H1 (cell line): ENCODE measurements at regions not wholly inside any gene's neighbourhood (a gene's known extent, or its start where the extent isn't known, plus 50 kb on each side); places are given as distances from the start of the nearest gene placed in this dataset.

Source experiments
- CTCF ChIA-PET: fragments of 300-600 bp; sonication (Branson Sonifier 250); formaldehyde crosslinking; loops from one replicate; lab custom pipeline; 2021; ENCODE audit not compliant: partially characterized antibody; lab: Charles Lee
- POLR2A ChIA-PET: fragments of 300-600 bp; sonication (Branson Sonifier 250); formaldehyde crosslinking; loops from one replicate; lab custom pipeline; 2021; ENCODE audit warnings: inconsistent platforms; ENCODE audit not compliant: partially characterized antibody; lab: Charles Lee
- DNase-seq, 2 experiments: peaks; one replicate each; pipeline versions ENCODE4 v3.0.0 to v3.0.0-alpha.2; 2010 to 2022; ENCODE audit warnings: low spot score in 2 of 2, low read depth in 1 of 2, mixed read lengths in 1 of 2
- FAIRE-seq: peaks from 2 replicates; lab custom pipeline; 2011; peaks lifted over from hg19 to GRCh38; lab: Jason Lieb, UNC
- H2AFZ ChIP-seq: 2 replicates; pipeline ENCODE4 v1.8.1; 2012; ENCODE audit warnings: low read length, inconsistent platforms
- H2AK5ac ChIP-seq: 2 replicates; pipeline ENCODE4 v1.6.1; 2013; ENCODE audit warnings: low read depth, low read length
- H2BK120ac ChIP-seq: replicated peaks from 2 replicates; pipeline ENCODE3; 2013; ENCODE audit warnings: low read depth, low read length, inconsistent platforms
- H2BK12ac ChIP-seq: 2 replicates; pipeline ENCODE4 v1.6.1; 2013; ENCODE audit warnings: low read depth, low read length
- H2BK15ac ChIP-seq: 2 replicates; pipeline ENCODE4 v1.6.1; 2013; ENCODE audit warnings: low read length
- H2BK20ac ChIP-seq: 2 replicates; pipeline ENCODE4 v1.6.1; 2013; ENCODE audit warnings: low read length
- H2BK5ac ChIP-seq: 2 replicates; pipeline ENCODE4 v1.6.1; 2013; ENCODE audit warnings: low read depth, low read length
- H3K14ac ChIP-seq: 2 replicates; pipeline ENCODE4 v1.6.1; 2013; ENCODE audit warnings: inconsistent platforms; ENCODE audit not compliant: insufficient read length
- H3K18ac ChIP-seq: 2 replicates; pipeline ENCODE4 v1.6.1; 2013; ENCODE audit warnings: low read length; ENCODE audit errors: extremely low read depth
- H3K23ac ChIP-seq: 2 replicates; pipeline ENCODE4 v1.6.1; 2013; ENCODE audit warnings: inconsistent platforms; ENCODE audit not compliant: insufficient read length
- H3K23me2 ChIP-seq: 2 replicates; pipeline ENCODE4 v1.6.1; 2013; ENCODE audit warnings: low read depth, low read length
- H3K27ac ChIP-seq: 2 replicates; pipeline ENCODE4 v1.6.1; 2011; ENCODE audit warnings: low read depth, low read length, inconsistent platforms
- H3K27me3 ChIP-seq, 4 experiments: replicated peaks in 1 of 4; 1 replicate in 1 of 4; 2 replicates in 3 of 4; pipeline versions ENCODE4 v1.6.1 to v1.8.1; 2011 to 2013; ENCODE audit warnings: low read length in 3 of 4, mild to moderate bottlenecking in 3 of 4, inconsistent platforms in 2 of 4, mixed read lengths in 2 of 4, moderate library complexity in 1 of 4; ENCODE audit not compliant: control insufficient read depth in 3 of 4, insufficient read depth in 3 of 4; ENCODE audit errors: extremely low read depth in 1 of 4
- H3K36me3 ChIP-seq, 4 experiments: 2 replicates each; pipeline versions ENCODE4 v1.6.1 to v1.8.1; 2011 to 2013; ENCODE audit warnings: mild to moderate bottlenecking in 4 of 4, low read length in 3 of 4, moderate library complexity in 2 of 4, control low read depth in 1 of 4, inconsistent platforms in 1 of 4; ENCODE audit not compliant: insufficient read depth in 4 of 4, control insufficient read depth in 2 of 4
- H3K4ac ChIP-seq: replicated peaks from 2 replicates; pipeline ENCODE3; 2013; ENCODE audit warnings: low read length, low read depth, mixed read lengths, inconsistent platforms; ENCODE audit not compliant: insufficient read length
- H3K4me1 ChIP-seq, 4 experiments: replicated peaks in 1 of 4; 1 replicate in 1 of 4; 2 replicates in 3 of 4; pipeline versions ENCODE4 v1.6.1 to v1.8.1; 2011 to 2013; ENCODE audit warnings: low read length in 3 of 4, inconsistent platforms in 2 of 4, mixed read lengths in 1 of 4; ENCODE audit not compliant: insufficient read depth in 4 of 4, control insufficient read depth in 3 of 4
- H3K4me2 ChIP-seq, 2 experiments: 2 replicates each; pipeline versions ENCODE4 v1.6.1 to v1.8.1; 2011 to 2013; ENCODE audit warnings: low read depth in 2 of 2, low read length in 2 of 2, control low read depth in 1 of 2, inconsistent platforms in 1 of 2, mild to moderate bottlenecking in 1 of 2; ENCODE audit not compliant: insufficient read depth in 1 of 2
- H3K4me3 ChIP-seq, 4 experiments: fragments of 200-600, 300-600 bp in 1 of 4; sonication (generic), shearing (Covaris generic), sonication (Bioruptor Twin) in 1 of 4; 2 replicates each; pipeline versions ENCODE4 v1.5.1 to v1.8.1; 2011 to 2016; ENCODE audit warnings: low read length in 4 of 4, low read depth in 3 of 4, control low read depth in 2 of 4, inconsistent platforms in 2 of 4, mild to moderate bottlenecking in 2 of 4, mixed read lengths in 1 of 4, moderate library complexity in 1 of 4; ENCODE audit not compliant: insufficient read depth in 2 of 4; ENCODE audit errors: extremely low read depth in 1 of 4
- H3K56ac ChIP-seq: replicated peaks from 2 replicates; pipeline ENCODE3; 2013; ENCODE audit warnings: low read depth, mild to moderate bottlenecking, mixed read lengths, low read length, inconsistent platforms; ENCODE audit not compliant: insufficient read length
- H3K79me1 ChIP-seq: 2 replicates; pipeline ENCODE4 v1.6.1; 2013; ENCODE audit warnings: low read depth, low read length, control low read depth
- H3K79me2 ChIP-seq, 2 experiments: 2 replicates each; pipeline versions ENCODE4 v1.6.1 to v1.8.1; 2012 to 2013; ENCODE audit warnings: low read length in 2 of 2, mild to moderate bottlenecking in 2 of 2, inconsistent platforms in 1 of 2; ENCODE audit not compliant: insufficient read depth in 2 of 2, control insufficient read depth in 1 of 2
- H3K9ac ChIP-seq, 4 experiments: replicated peaks in 1 of 4; 1 replicate in 1 of 4; 2 replicates in 3 of 4; pipeline versions ENCODE4 v1.6.1 to v1.8.1; 2011 to 2013; ENCODE audit warnings: low read depth in 3 of 4, low read length in 3 of 4, control low read depth in 2 of 4, mild to moderate bottlenecking in 2 of 4, moderate library complexity in 2 of 4, inconsistent platforms in 1 of 4; ENCODE audit errors: extremely low read depth in 1 of 4
- H3K9me3 ChIP-seq, 2 experiments: 2 replicates each; pipeline versions ENCODE4 v1.6.1 to v1.8.1; 2012 to 2013; ENCODE audit warnings: mild to moderate bottlenecking in 2 of 2, moderate library complexity in 2 of 2, control low read depth in 1 of 2, inconsistent platforms in 1 of 2, low read depth in 1 of 2, low read length in 1 of 2, mixed read lengths in 1 of 2; ENCODE audit not compliant: insufficient read depth in 2 of 2
- H4K20me1 ChIP-seq, 2 experiments: replicated peaks in 1 of 2; 2 replicates each; pipeline versions ENCODE3 to v1.8.1; 2011 to 2013; ENCODE audit warnings: inconsistent platforms in 2 of 2, low read length in 2 of 2, mild to moderate bottlenecking in 1 of 2; ENCODE audit not compliant: insufficient read depth in 2 of 2, control insufficient read depth in 1 of 2
- H4K5ac ChIP-seq: 2 replicates; pipeline ENCODE4 v1.6.1; 2013; ENCODE audit warnings: low read length, low read depth, mixed read lengths, inconsistent platforms; ENCODE audit not compliant: insufficient read length
- H4K8ac ChIP-seq: 2 replicates; pipeline ENCODE4 v1.8.0; 2013; ENCODE audit warnings: mild to moderate bottlenecking, moderate library complexity, low read length, inconsistent platforms; ENCODE audit not compliant: insufficient read depth; ENCODE audit errors: extremely low read depth
- H4K91ac ChIP-seq: replicated peaks from 2 replicates; pipeline ENCODE3; 2013; ENCODE audit warnings: low read length, mixed read lengths, inconsistent platforms; ENCODE audit not compliant: insufficient read length
- TEAD4 ChIP-seq: IDR thresholded peaks from 2 replicates; pipeline ENCODE4 v1.6.1; 2012; ENCODE audit warnings: low read depth, low read length, inconsistent platforms, mixed read lengths
- WGBS, 2 experiments: shearing (Covaris generic) in 1 of 2; methylation state at CpG; one replicate each; pipeline versions ENCODE4 v1.1.6 to v1.1.7; 2013 to 2015; ENCODE audit warnings: low lambda C conversion rate in 2 of 2, mixed read lengths in 2 of 2, inconsistent platforms in 1 of 2, low coverage in 1 of 2, missing lambda C conversion rate in 1 of 2; ENCODE audit not compliant: insufficient replicate concordance in 2 of 2, insufficient coverage in 1 of 2, insufficient read length in 1 of 2; ENCODE audit errors: extremely low coverage in 1 of 2, missing lambda C conversion rate in 1 of 2; 5-methylcytosine and 5-hydroxymethylcytosine counted together

GRCh38 chr6:16004934-16005679 lies 123.8 kb upstream of the MYLIP start:
- Histone ChIP-seq H3K27ac (no peak overlapping the region), H3K27me3 (no peaks in the 10 kb centered on the region), H3K36me3 (no peaks in the 10 kb centered on the region), H2BK15ac (no peak overlapping the region), H4K8ac (0 out of 2 replicates have a peak overlapping the region, but pooled peaks have one; percentile 15), H2AK5ac (no peak overlapping the region), H2BK20ac (no peak overlapping the region), H4K91ac (no peak overlapping the region), H3K4ac (no peak overlapping the region), H2BK12ac (no peak overlapping the region), H4K20me1 (no peaks in the 10 kb centered on the region), H3K23ac (no peak overlapping the region), H2AFZ (no peak overlapping the region), H3K79me2 (no peaks in the 10 kb centered on the region), H3K23me2 (no peaks in the 10 kb centered on the region), H3K18ac (no peak overlapping the region), H3K9me3 (0 out of 4 replicates have a peak, but pooled peaks cover 0 to 4% of the 10 kb centered on the region in 2 experiments), H2BK120ac (no peak overlapping the region), H3K9ac (no peak overlapping the region), H3K79me1 (no peaks in the 10 kb centered on the region), H2BK5ac (no peak overlapping the region), H3K4me3 (no peak overlapping the region), H3K14ac (no peak overlapping the region), H3K4me1 (no peaks in the 10 kb centered on the region), H3K4me2 (no peak overlapping the region), H3K56ac (no peak overlapping the region), H4K5ac (no peak overlapping the region)
- FAIRE-seq (no peak), DNase-seq (no peak)
- TF ChIP-seq TEAD4: no peak
- POLR2A ChIA-PET: no interaction called here
- CTCF ChIA-PET: no interaction called here
- 93% methylated on average over 5 of the region's 5 CpGs; no CpG with 5 or more reads in 1 of the 2 experiments for WGBS, 2 experiments
